Keratinocyte (primary cell): ENCODE measurements at regions not wholly inside any gene's neighbourhood (a gene's known extent, or its start where the extent isn't known, plus 50 kb on each side); places are given as distances from the start of the nearest gene placed in this dataset.

Experiments used
- CTCF ChIP-seq, 3 experiments: IDR thresholded peaks in 1 of 3; conservative IDR thresholded peaks in 1 of 3; optimal IDR thresholded peaks in 1 of 3; 2 replicates in 2 of 3; 3 replicates in 1 of 3; pipeline versions ENCODE3 to v1.5.1; 2011; ENCODE audit warnings: low read length in 3 of 3, mild to moderate bottlenecking in 3 of 3, moderate library complexity in 2 of 3, control low read depth in 1 of 3, inconsistent platforms in 1 of 3; ENCODE audit not compliant: insufficient read depth in 2 of 3; ENCODE audit errors: extremely low read depth in 1 of 3
- EZH2 ChIP-seq: IDR thresholded peaks from one replicate; pipeline ENCODE4 v1.6.1; 2012; ENCODE audit warnings: inconsistent platforms, mild to moderate bottlenecking, low read length, moderate library complexity

DNA sequence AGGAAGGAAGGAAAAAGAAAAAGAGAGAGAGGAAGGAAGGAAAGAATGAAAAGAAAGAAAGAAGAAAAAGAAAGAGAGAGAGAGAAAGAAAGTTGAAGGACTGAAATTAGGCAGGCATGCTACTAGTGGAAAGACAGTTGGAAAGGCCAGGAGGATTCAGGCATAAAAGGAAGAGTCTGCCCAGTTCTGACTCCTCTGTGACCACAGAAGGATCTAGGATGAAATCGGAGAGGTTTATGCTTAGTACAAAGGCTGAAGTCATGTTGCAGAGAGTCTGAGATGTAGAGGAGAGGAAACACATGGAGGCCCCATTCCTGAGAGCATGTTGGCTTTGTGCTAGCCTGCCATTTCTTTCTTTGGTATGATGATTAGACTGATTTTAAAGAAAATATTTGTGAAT is 246.5 kb upstream of the ARGLU1 start:
- TF ChIP-seq CTCF (optimal IDR thresholded peaks at IDR 0.05 in 1 of 3, IDR thresholded peaks at IDR 0.05 in 1 of 3, conservative IDR thresholded peaks at IDR 0.05 in 1 of 3; ENCODE audit: extremely low read depth in 1 of 3, insufficient read depth in 2 of 3, low read length in 3 of 3) (no peak), EZH2 (no peak)
